HG03378 (cell line): ENCODE measurements at regions not wholly inside any gene's neighbourhood (a gene's known extent, or its start where the extent isn't known, plus 50 kb on each side); places are given as distances from the start of the nearest gene placed in this dataset.

ENCODE experiments used
- ATAC-seq: cut with Tn5 transposase; IDR thresholded peaks from one replicate; pipeline ENCODE4 v1.9.1; 2021; ENCODE audit warnings: mild to moderate bottlenecking, moderate library complexity; ENCODE audit not compliant: unreplicated experiment

- ATAC-seq = no peak
Observed at GRCh38 chr2:3138621-3139020, 239.0 kb downstream of the EIPR1 start.

GRCh38 chr2:3137651-3138300, 239.8 kb downstream of the EIPR1 start:
- ATAC-seq = no peak

GRCh38 chr2:3135676-3136075, 241.9 kb downstream of the EIPR1 start:
- no peak for ATAC-seq

- no peak for ATAC-seq
Observed at GRCh38 chr2:3134026-3134571, 243.5 kb downstream of the EIPR1 start.

GRCh38 chr2:3132966-3133365, 244.7 kb downstream of the EIPR1 start:
- ATAC-seq = no peak

- no peak for ATAC-seq
Observed at GRCh38 chr2:3132466-3132865, 245.2 kb downstream of the EIPR1 start.

- ATAC-seq = no peak
Observed at GRCh38 chr2:3131636-3132326, 245.8 kb downstream of the EIPR1 start.

GRCh38 chr2:3130889-3131635, 246.6 kb downstream of the EIPR1 start:
- no peak for ATAC-seq

- no peak for ATAC-seq
Observed at GRCh38 chr2:3130444-3130843, 247.2 kb downstream of the EIPR1 start.

GRCh38 chr2:3129867-3130266, 247.8 kb downstream of the EIPR1 start:
- no peak for ATAC-seq

GRCh38 chr2:3128786-3129185, 248.8 kb downstream of the EIPR1 start:
- no peak for ATAC-seq

- no peak for ATAC-seq
Observed at GRCh38 chr2:3127710-3128109, 249.9 kb downstream of the EIPR1 start.

GRCh38 chr2:3126911-3127621, 250.6 kb downstream of the EIPR1 start:
- no peak for ATAC-seq

- no peak for ATAC-seq
Observed at GRCh38 chr2:3126171-3126910, 251.3 kb downstream of the EIPR1 start.

GRCh38 chr2:3125761-3126130, 251.9 kb downstream of the EIPR1 start:
- ATAC-seq = no peak

GRCh38 chr2:3125001-3125760, 252.4 kb downstream of the EIPR1 start:
- ATAC-seq = no peak

- no peak for ATAC-seq
Observed at GRCh38 chr2:3122525-3122924, 255.1 kb downstream of the EIPR1 start.

GRCh38 chr2:3121601-3122000, 256.0 kb downstream of the EIPR1 start:
- no peak for ATAC-seq

- no peak for ATAC-seq
Observed at GRCh38 chr2:3117650-3118216, 259.9 kb downstream of the EIPR1 start.
